ENCODE measurements at regions not wholly inside any gene's neighbourhood (a gene's known extent, or its start where the extent isn't known, plus 50 kb on each side); places are given as distances from the start of the nearest gene placed in this dataset.
"Not testable (repeated sequence)": the region's sequence is repeated elsewhere in the genome, so short reads cannot be mapped to it uniquely, and the experiment has no call there.

DNA sequence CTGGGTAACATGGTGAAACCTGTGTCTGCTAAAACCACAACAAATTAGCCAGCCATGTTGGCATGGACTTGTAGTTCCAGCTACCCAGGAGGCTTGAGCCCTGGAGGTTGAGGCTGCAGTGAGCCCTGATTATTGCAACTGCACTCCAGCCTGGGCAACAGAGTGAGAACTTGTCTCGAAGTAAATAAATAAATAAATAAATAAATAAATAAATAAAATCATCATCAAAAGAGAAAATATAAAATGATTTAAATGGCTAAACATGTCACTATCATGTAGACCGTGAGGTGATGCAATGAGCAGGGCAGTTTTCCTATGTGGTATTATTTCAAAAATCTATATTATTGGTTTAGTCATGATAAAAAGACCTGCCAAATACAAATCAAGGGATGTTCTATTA, 2074.3 kb downstream of the PCDH9 start:
- DNase-seq (ENCODE audit: low read depth) = no peak

GRCh38 chr13:65154661-65155447, 2075.3 kb downstream of the PCDH9 start:
- DNase-seq (ENCODE audit: low read depth) = no peak

DNA sequence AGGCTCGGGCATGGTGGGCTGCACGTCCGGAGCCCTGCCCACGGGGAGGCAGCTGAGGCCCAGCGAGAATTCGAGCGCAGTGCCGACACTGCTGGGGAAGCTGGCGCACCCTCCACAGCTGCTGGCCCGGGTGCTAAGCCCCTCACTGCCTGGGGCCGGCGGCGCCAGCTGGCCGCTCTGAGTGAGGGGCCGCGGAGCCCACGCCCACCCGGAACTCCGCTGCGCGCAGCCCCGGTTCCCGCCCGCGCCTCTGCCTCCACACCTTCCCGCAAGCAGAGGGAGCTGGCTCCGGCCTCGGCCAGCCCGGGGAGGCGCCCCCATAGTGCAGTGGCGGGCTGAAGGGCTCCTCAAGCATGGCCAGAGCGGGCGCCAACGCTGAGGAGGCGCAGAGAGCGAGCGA, 2080.4 kb downstream of the PCDH9 start:
- no peak for DNase-seq (ENCODE audit: low read depth)

DNA sequence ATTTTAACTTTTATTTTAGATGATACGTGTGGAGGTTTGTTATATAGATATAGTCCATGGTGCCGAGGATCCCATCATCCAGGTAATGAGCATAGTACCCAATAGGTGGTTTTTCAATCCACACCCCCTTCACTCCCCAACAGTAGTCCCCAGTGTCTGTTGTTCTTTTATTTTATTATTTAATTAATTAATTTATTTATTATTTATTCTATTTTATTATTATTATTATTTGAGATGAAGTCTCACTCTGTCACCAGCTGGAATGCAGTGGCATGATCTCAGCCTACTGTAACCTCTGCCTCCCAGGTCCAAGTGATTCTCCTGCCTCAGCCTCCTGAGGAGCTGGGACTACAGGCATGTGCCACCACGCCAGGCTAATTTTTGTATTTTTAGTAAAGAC, 2086.2 kb downstream of the PCDH9 start:
- no peak for DNase-seq (ENCODE audit: low read depth)

DNA sequence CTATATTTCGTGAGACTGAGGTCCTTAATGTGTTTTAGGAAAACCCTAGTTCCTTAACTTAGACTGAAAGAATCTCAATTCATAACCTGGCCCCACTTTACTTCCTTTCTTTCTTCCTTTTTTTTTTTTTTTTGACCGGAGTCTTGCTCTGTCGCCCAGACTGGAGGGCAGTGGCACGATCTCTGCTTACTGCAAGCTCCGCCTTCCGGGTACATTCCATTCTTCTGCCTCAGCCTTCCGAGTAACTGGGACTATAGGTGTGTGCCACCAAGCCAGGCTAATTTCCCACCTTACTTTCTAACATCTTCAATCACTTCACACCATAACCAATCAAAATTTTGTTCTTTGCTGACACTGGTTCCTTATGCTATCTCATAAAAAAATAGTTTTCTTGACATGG, 2097.0 kb downstream of the PCDH9 start:
- peak; percentile 0 for DNase-seq (ENCODE audit: low read depth)

DNA sequence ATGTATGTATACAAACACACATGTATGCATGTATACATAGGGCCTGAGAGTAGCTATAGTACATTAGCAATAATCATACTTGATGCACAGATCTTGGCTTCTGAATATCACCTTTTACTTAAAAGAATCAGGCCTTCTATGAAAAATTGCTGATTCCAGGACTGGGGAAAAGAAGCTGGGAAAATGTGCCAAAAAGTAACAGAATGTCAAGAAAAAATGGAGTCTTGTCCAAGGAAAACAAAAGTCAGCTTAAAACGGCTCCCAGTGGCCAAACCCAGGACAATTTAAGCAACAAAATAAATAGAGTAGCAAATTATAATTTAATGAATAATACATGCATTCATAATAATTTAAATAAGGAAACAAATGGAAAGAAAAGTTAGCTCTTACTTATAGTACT, 2104.9 kb downstream of the PCDH9 start:
- DNase-seq (ENCODE audit: low read depth) = no peak

DNA sequence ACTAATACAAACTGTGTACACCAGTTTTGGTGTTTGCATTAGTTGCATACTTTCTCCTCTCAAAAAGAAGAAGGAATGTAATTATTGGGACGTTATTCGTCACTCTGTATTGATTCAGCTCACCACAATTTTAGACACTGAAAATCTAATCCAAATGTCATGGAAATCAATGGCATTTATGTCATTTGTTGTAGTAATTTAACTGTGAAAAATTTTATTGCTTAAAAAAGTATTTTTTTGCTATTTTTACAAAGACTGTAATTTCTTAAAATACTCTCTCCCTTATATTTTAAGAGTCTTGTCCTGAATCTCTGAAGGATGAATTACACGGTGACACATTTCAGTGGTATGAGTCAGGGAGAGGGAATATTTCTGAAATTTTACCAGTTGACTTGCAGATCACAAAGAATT, 2117.6 kb downstream of the PCDH9 start:
- DNase-seq (ENCODE audit: low read depth) = no peak

DNA sequence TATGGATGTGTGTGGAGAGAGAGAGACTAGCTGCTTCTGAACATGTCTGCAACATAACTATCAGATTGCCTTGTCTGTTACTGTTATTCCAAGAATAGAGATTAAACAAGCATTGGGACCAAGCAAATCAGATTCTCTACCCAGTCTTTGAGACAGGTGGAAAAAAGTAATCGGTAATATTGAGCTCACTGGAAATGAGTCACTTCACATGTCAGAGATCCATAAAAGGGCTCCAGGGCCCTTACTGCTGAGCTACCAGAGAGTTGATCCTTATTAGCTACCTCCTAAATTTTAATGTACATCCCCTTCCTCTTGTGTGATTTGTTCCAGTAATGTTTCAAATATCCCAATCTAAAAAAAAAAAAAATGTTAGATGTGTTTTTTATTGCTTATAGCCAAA, 2118.0 kb downstream of the PCDH9 start:
- DNase-seq (ENCODE audit: low read depth) = no peak

GRCh38 chr13:65111223-65111622, 2118.9 kb downstream of the PCDH9 start:
- DNase-seq (ENCODE audit: low read depth) = no peak

- DNase-seq (ENCODE audit: low read depth) = not testable (repeated sequence)
Measured at GRCh38 chr13:65104436-65104835, 2125.7 kb downstream of the PCDH9 start.

GRCh38 chr13:65103351-65103750, 2126.8 kb downstream of the PCDH9 start:
- DNase-seq (ENCODE audit: low read depth) = no peak

DNA sequence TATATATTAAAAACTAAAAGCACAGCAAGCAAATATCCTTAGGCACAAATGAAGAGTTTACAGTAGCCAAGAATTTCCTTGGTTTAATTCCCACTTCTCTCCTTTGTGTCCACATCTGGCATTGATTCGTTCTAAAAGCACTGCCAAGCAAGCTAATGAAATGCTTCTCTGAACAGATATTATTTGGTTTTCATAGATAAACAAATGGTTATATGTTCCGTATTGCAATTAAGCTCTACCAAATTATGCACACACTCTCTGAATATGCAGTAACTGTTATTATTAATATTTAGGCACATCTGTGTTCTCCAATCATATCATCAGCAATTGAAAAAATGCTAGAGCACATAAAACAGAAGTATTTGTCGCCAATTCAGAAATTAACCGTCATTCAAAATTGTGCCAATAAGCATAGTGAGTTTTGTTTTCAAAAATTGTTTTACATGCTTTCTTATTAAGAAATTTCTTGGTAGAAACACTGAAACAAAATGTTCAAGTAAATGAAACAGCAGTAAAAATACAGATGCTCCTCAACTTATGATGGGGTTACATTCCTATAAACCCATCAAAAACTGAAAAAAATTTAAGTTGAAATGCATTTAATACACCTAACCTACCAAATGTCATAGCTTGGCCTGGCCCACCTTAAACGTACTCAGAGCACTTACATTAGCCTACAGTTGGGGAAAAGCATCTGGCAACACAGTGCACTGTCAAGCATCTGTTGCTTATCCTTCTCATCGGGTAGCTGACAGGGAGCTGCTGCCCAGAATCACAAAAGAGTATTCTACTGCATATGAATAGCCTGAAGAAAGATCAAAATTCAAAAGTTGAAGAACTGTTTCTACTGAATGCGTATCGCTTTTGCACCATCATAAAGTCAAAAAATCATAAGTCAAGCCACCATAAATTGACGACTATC, 2134.7 kb downstream of the PCDH9 start:
- DNase-seq (ENCODE audit: low read depth) = no peak

DNA sequence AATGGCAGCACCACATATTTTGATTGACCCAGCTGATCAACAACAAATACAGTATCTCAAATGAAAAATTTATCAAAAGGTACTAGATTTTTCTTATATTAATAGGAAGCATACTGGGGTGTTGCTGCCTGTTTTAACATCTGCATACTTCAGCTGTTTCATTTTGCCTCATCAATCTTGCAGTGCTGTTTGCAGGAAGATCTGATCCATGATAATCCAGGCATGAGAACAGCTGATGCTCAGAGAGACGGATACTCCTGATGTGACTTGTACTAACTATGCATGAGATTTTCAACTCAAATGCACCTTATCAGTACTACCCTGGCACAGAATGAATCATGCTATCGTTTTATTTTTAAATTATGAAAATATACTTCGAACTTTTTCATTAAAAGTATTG, 2136.8 kb downstream of the PCDH9 start:
- no peak for DNase-seq (ENCODE audit: low read depth)

- no peak for DNase-seq (ENCODE audit: low read depth)
Measured at GRCh38 chr13:65091031-65091430, 2139.1 kb downstream of the PCDH9 start.

DNA sequence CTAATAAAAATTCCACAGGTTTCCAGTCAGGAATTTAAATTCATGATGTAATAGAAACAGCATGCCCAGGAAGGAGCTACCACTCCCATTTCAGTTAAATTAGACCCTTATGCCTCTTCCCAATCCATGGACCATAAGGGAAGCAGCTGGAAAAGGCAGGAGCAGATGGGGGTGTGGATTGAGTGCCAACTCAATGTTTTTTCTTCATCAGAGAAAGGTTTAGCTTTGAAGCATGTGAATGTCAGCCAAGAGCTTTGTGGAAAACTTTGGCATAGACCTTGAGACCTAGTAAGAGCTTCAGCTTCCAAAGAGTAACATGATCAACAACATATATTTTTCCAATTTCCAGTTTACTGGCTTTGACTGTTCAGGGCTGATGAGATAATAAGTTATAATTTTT, 2139.9 kb downstream of the PCDH9 start:
- no peak for DNase-seq (ENCODE audit: low read depth)

DNA sequence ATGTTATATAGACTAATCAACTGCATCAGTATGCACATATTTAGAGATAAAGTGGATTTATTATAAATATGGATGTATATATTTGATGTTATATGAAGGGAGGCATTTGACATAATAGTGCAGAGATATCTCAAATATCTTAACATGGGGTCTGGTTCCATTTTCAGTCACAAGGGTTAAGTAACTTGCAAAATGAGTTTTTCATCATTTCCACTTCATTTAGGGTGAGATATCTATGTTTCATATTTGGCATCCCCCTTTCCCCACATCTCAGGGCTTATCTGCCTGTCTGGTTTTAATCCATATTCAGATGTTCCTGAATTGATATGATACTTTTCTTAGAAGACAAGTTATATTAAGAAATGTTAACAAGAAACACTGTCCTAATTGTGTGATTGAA, 2141.2 kb downstream of the PCDH9 start:
- no peak for DNase-seq (ENCODE audit: low read depth)

GRCh38 chr13:65085977-65086376, 2144.2 kb downstream of the PCDH9 start:
- DNase-seq (ENCODE audit: low read depth) = no peak

- DNase-seq (ENCODE audit: low read depth) = no peak
Measured at GRCh38 chr13:65074248-65074647, 2155.9 kb downstream of the PCDH9 start.

DNA sequence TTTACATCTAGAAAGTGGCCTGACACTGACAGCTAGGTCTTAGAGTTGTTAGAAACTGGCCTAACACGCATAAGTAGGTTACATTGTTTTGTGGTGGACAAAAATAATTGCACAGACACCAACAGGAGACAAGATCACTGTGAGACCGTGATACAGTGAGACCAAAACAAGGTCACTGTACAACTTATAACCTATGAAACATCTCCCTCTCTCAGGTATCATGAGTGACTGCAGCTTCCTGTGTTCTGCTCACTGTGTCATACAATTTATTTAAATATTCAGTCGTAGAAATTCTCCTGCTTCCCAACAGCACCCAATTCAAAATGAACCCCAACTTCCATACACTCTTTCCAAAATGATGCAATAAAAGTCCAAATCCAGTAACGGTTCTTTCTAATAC, 2165.2 kb downstream of the PCDH9 start:
- DNase-seq (ENCODE audit: low read depth) = no peak

DNA sequence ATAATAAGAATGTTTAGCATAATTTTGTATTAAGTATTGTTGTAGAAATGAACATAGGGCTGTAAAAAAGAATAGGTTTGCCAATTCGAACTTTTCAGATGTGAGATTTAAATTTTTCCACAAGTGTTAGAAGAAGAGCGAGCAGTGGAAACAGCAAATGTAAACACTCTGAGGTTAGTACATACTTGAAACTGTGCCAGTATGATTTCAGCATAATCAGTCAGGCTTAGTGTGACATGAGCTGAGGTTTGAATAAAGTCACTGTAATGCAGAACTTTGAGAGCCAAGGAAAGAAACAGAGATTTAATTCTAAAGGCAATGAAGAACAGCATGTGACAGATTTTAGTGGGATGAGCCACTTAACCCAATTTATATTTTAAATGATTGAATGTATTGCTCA, 2166.4 kb downstream of the PCDH9 start:
- DNase-seq (ENCODE audit: low read depth) = no peak

DNA sequence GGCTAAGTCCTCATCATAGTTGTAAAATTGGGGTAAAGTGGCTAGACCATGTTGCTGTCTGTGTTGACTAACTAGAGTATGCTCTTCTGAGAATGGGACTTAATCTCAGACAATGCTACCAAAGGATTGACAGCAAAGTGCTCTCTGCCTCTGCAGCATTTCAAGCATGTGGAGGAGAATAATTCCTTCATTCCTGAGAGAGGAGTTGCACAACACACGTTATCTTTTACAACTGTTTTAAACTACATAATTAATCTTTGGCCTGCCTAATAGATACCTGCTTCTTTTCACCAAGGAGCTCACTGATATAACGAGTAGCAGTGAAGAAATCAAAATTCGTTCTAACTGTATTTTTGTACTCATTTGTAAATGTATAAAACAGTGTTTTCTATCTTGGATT, 2172.2 kb downstream of the PCDH9 start:
- no peak for DNase-seq (ENCODE audit: low read depth)

- DNase-seq (ENCODE audit: low read depth) = no peak
Measured at GRCh38 chr13:65054277-65054676, 2175.9 kb downstream of the PCDH9 start.

GRCh38 chr13:65036999-65037398, 2193.1 kb downstream of the PCDH9 start:
- DNase-seq (ENCODE audit: low read depth) = no peak

All from renal cortical epithelial cell (primary cell).